ENCODE measurements at regions not wholly inside any gene's neighbourhood (a gene's known extent, or its start where the extent isn't known, plus 50 kb on each side); places are given as distances from the start of the nearest gene placed in this dataset.

GRCh38 chr9:36772449-36773403 lies 200.0 kb downstream of the MELK start:
- TF ChIP-seq, protein P1, sequence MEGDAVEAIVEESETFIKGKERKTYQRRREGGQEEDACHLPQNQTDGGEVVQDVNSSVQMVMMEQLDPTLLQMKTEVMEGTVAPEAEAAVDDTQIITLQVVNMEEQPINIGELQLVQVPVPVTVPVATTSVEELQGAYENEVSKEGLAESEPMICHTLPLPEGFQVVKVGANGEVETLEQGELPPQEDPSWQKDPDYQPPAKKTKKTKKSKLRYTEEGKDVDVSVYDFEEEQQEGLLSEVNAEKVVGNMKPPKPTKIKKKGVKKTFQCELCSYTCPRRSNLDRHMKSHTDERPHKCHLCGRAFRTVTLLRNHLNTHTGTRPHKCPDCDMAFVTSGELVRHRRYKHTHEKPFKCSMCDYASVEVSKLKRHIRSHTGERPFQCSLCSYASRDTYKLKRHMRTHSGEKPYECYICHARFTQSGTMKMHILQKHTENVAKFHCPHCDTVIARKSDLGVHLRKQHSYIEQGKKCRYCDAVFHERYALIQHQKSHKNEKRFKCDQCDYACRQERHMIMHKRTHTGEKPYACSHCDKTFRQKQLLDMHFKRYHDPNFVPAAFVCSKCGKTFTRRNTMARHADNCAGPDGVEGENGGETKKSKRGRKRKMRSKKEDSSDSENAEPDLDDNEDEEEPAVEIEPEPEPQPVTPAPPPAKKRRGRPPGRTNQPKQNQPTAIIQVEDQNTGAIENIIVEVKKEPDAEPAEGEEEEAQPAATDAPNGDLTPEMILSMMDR (IDR thresholded peaks at IDR 0.05) = no peak
- no peak for TF ChIP-seq POLR2A (IDR thresholded peaks at IDR 0.05)
